Effector memory CD4-positive, alpha-beta T cell (primary cell): ENCODE measurements at regions not wholly inside any gene's neighbourhood (a gene's known extent, or its start where the extent isn't known, plus 50 kb on each side); places are given as distances from the start of the nearest gene placed in this dataset.
"Not testable (repeated sequence)": the region's sequence is repeated elsewhere in the genome, so short reads cannot be mapped to it uniquely, and the experiment has no call there.

ENCODE experiments used
- DNase-seq, 3 donors: peaks; one replicate each; pipeline ENCODE4 v3.0.0-alpha.2; 2020
- H3K27ac ChIP-seq: 2 replicates; pipeline ENCODE4 v1.7.0; 2013; ENCODE audit warnings: mild to moderate bottlenecking, low read length, moderate library complexity; ENCODE audit not compliant: insufficient read depth, poor library complexity, severe bottlenecking
- H3K27me3 ChIP-seq: replicated peaks from 2 replicates; pipeline ENCODE4 v1.7.0; 2013; ENCODE audit warnings: mild to moderate bottlenecking, low read length; ENCODE audit not compliant: insufficient read depth, control insufficient read depth, poor library complexity, severe bottlenecking
- H3K36me3 ChIP-seq: 2 replicates; pipeline ENCODE4 v1.7.0; 2013; ENCODE audit warnings: mild to moderate bottlenecking, low read length, moderate library complexity; ENCODE audit not compliant: control insufficient read depth, insufficient read depth
- H3K4me1 ChIP-seq: 2 replicates; pipeline ENCODE4 v1.7.0; 2013; ENCODE audit warnings: low read length, mild to moderate bottlenecking; ENCODE audit not compliant: control insufficient read depth, insufficient read depth, poor library complexity, severe bottlenecking
- H3K4me3 ChIP-seq: 2 replicates; pipeline ENCODE4 v1.7.0; 2013; ENCODE audit warnings: low read length, low read depth, mild to moderate bottlenecking; ENCODE audit not compliant: insufficient read depth, poor library complexity, severe bottlenecking
- H3K9me3 ChIP-seq: 2 replicates; pipeline ENCODE4 v1.7.0; 2013; ENCODE audit warnings: mild to moderate bottlenecking, low read length, moderate library complexity; ENCODE audit not compliant: control insufficient read depth

DNA sequence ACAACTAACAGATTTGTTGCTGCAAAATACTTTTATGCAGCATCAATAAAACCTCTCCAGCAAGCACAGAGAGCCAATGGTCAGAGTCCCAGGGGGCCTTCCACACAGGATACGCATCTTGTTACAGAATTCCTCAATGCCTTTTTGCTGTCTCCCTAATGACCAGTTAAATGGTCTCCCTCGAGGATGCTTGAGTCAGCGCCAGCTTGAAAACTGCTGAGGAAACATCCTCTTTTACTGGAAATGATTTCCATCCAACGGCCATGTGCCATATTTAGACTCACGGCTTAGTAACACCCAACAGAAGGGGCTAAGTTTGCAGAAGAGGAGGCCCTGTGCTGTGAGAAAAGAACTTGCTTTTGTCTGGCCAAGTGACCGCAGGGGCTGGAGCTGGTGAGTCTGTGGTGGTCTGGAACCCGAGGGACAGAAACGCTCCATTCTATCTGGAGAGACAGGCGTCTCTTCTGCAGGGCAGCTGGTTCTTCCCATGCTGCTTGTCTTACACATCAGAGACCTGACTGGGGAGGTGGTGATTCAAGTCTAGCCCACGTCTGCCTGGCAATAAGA lies 496.4 kb downstream of the SETD4 start:
- Histone ChIP-seq H3K9me3 (no peaks in the 10 kb centered on the region), H3K27me3 (no peaks in the 10 kb centered on the region), H3K4me3 (no peak overlapping the region), H3K36me3 (no peaks in the 10 kb centered on the region), H3K4me1 (no peaks in the 10 kb centered on the region), H3K27ac (no peak overlapping the region)
- DNase-seq: no peak

DNA sequence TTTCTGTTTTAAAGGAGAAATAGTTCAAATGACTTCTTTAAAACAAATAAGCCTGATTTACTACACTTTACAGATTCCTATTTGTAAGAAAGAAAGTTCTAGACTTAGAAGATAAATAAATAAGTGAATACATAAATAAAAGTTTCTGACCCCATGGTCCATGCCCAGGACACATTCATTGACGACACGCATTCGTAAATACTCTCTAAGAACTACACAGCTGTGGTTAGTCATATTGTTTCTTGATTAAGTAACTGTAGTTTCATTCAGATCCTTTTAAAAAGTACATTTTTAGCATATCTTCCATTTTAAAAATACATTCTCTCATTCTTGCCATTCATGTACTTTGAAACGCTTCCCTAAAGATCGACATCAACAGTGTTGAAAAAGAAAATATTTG lies 497.4 kb downstream of the SETD4 start:
- Histone ChIP-seq H3K27me3 (no peaks in the 10 kb centered on the region), H3K36me3 (no peaks in the 10 kb centered on the region), H3K27ac (no peak overlapping the region), H3K4me1 (no peaks in the 10 kb centered on the region), H3K4me3 (no peak overlapping the region), H3K9me3 (no peaks in the 10 kb centered on the region)
- DNase-seq: no peak

DNA sequence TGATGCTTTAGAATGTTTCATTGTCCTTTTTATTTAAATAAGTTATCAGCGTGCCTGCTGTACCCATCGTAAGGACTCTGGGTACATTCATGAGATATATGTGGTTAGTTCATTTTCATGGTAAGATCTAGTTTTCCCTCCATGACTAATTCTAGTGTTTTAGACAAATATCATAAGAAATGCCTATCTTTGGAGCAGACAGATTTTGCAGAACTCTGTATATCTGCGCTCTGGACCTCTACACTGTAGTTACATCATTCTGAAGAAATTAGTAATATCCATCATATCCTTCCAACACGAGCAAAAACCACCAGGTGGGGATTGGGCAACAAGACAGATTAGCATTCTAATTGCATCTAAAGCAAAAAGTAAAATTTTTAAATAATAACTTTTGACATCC lies 499.2 kb downstream of the SETD4 start:
- no peak for DNase-seq
- Histone ChIP-seq H3K27me3 (no peaks in the 10 kb centered on the region), H3K27ac (no peak overlapping the region), H3K4me1 (no peaks in the 10 kb centered on the region), H3K4me3 (no peak overlapping the region), H3K36me3 (no peaks in the 10 kb centered on the region), H3K9me3 (no peaks in the 10 kb centered on the region)

DNA sequence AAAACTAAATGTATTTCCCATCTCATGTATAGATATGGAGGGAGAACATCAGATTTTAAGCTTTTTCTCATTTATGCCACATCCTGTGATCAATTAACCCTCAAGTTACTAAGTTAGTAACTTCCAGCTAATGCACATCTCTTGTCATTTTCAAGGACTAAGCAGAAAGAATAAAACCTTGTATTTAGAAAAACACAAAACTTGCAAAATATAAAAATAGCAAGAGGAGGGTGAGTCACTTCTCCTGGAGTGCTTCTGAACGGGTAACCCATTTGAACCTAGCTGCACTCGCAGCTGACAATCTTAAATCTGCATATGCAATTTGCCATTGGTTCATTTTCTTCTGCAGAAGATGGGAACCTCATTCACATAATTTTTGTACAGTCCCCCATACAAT lies 500.5 kb downstream of the SETD4 start:
- no peaks in the 10 kb centered on the region for H3K9me3 ChIP-seq
- no peaks in the 10 kb centered on the region for H3K4me1 ChIP-seq
- H3K27ac ChIP-seq: no peak overlapping the region
- H3K36me3 ChIP-seq: no peaks in the 10 kb centered on the region
- H3K4me3 ChIP-seq: no peak overlapping the region
- no peaks in the 10 kb centered on the region for H3K27me3 ChIP-seq
- no peak for DNase-seq

DNA sequence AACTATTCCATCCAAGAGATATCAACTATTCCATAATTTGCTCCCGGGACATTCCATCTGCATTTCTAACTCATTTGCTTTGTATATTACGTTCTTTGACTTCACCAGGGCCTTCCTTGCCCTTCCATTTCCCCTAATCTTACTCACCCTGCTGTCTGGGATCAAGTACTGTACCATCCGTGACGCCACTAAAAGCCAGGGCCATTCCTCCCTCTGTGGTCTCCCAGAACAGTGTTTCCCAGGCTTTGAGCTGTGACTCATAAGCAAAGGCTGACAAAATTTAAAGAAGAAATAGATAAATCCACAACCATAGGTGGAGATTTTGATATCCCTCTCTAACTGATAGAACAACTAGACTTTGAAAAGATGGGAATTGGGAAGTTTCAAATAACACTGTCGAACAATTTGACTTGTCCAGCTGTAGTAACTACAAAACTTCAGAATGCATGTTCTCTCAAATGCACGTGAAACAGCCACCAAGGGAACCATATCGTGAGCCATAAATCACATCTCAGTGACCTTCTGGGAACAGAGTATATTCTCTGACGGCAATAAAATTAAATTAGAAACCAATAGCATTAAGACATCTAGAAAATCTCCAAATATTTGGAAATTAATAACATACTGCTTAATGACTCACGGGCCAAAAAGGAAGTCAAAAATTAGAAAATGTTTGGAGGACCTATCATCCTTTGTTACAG lies 501.0 kb downstream of the SETD4 start:
- Histone ChIP-seq H3K4me3 (no peak overlapping the region), H3K36me3 (no peaks in the 10 kb centered on the region), H3K4me1 (no peaks in the 10 kb centered on the region), H3K27ac (no peak overlapping the region), H3K9me3 (no peaks in the 10 kb centered on the region), H3K27me3 (no peaks in the 10 kb centered on the region)
- DNase-seq: no peak

DNA sequence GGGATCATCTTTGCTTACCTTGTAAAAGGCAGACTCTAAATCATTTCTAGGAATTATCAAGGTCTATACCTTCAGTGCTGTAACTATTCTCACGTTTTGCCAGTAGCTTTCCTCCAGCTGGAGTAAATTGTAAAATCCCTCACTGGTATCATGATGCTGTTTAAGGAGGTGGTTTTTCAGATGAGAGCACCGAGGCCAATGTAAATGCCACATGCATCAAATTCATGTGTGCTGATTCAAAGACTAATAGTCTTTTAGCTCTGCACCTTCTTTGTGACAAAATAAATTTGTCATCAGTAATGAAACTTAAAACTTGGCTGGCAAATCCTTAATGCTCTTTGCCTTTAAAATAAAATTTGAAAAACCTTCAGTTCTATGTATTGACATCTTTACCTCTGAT lies 503.8 kb downstream of the SETD4 start:
- no peaks in the 10 kb centered on the region for H3K4me1 ChIP-seq
- H3K9me3 ChIP-seq: no peaks in the 10 kb centered on the region
- H3K27ac ChIP-seq: no peak overlapping the region
- no peak for DNase-seq
- no peak overlapping the region for H3K4me3 ChIP-seq
- H3K27me3 ChIP-seq: no peaks in the 10 kb centered on the region
- H3K36me3 ChIP-seq: no peaks in the 10 kb centered on the region

DNA sequence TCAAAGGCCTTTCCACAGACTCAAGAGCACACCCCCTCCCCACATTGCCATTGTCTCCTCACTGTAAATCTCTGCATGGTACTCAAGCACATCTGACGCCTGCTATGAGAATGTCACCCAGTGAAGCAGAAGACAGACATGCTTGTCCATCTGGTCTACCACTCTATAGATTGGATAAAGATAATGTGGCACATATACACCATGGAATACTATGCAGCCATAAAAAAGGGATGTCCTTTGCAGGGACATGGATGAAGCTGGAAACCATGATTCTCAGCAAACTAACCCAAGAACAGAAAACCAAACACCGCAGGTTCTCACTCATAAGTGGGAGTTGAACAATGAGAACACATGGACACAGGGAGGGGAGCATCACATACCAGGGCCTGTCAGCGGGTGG lies 503.4 kb upstream of the RUNX1 start:
- not testable (repeated sequence) for H3K4me1 ChIP-seq, DNase-seq, H3K9me3 ChIP-seq, H3K36me3 ChIP-seq, H3K27me3 ChIP-seq, H3K27ac ChIP-seq, H3K4me3 ChIP-seq

DNA sequence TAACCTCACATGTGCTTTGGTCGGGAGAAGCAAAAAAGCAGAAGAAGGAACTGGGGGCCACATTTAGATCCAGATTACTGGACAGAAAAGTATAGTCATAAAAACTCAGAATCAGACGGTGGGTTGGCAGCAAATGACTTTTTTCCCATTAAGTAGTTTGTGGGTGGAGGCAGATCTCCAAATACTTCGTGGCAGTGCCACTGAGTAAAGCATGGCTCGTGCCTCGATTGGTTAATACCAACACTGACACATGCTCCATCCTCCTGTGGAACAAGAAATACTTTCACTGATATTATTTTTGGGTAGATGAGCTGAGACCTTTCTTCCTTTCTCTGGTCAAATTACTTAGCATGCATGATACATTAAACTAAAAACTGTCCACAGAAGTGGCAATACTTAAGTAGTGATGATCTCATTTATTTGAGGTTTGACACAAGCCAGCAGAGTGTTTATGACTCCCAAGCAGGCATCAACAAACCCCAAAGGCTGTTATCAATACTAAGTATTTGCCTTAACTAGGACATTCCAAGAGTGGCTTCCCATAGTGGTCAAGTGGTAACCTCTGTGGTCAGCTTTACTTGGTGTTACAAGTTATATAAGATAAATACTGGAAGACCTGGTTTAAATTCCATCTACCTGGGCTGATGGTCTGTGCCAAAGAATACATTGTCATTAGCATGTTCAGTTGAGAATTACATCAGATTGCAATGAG lies 500.0 kb upstream of the RUNX1 start:
- no peak for DNase-seq
- Histone ChIP-seq H3K27me3 (no peaks in the 10 kb centered on the region), H3K9me3 (no peaks in the 10 kb centered on the region), H3K4me1 (no peaks in the 10 kb centered on the region), H3K36me3 (no peaks in the 10 kb centered on the region), H3K27ac (no peak overlapping the region), H3K4me3 (no peak overlapping the region)

DNA sequence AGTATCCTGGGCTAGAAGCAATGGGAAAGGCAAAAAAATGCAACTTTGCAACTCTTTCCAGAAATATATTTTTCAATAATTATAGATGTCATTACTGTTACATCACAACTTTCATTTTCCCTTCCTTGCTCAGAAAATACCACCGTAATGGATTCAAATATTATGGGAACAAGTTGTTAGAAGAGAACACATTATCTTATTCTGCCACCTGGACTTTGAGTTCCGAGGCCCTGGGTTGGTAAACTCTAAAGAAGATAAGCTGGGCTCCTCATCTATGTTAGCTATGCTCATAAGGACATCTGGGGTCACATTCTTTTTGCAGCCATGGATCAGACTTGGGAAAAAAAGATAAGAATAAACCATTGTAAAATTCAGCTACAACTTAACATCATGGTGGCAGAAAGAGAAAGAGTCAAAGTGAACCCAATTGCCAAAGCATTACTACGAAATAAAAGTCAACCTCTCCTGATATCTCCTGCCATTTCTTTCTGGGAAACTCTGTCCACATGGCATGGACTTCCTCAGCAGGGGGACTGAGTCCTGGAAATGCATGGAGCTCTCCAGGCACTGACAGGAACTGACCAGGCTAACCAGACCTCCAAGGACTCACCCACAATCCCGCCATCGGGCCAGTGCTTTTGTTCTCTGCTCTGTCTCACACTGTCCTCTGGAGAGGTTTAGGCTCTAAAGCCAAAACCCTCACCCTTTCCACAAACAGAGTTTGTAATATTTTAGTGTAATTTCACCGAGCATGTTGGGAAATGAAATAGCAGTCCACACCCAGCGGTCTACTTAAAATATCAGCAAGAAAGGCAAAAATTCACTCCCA lies 499.1 kb upstream of the RUNX1 start:
- Histone ChIP-seq H3K36me3 (no peaks in the 10 kb centered on the region), H3K27me3 (no peaks in the 10 kb centered on the region), H3K4me3 (no peak overlapping the region), H3K4me1 (no peaks in the 10 kb centered on the region), H3K27ac (no peak overlapping the region), H3K9me3 (no peaks in the 10 kb centered on the region)
- DNase-seq: no peak

DNA sequence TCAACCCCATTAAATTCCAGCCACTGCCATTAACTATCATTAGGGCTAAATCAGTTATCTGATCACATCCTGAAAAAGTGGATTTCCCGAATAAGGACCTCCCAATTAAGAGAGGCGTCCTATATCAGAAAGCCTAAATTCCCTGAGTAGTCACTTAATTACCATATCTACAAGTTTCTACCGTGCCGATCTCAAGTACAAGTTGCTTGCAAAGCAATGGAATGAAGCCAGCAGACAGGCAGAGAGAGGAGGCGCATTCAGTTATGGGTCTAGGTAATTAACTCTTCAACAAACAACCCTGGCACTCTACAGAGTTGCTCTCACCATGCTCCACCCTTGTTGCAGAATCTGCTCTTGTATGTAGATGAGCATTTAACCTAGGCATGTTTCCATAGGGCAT lies 494.6 kb upstream of the RUNX1 start:
- no peaks in the 10 kb centered on the region for H3K4me1 ChIP-seq
- no peak overlapping the region for H3K27ac ChIP-seq
- no peaks in the 10 kb centered on the region for H3K9me3 ChIP-seq
- no peak for DNase-seq
- H3K36me3 ChIP-seq: no peaks in the 10 kb centered on the region
- H3K27me3 ChIP-seq: no peaks in the 10 kb centered on the region
- no peak overlapping the region for H3K4me3 ChIP-seq
